ENCODE measurements at regions not wholly inside any gene's neighbourhood (a gene's known extent, or its start where the extent isn't known, plus 50 kb on each side); places are given as distances from the start of the nearest gene placed in this dataset.
"Not testable (repeated sequence)": the region's sequence is repeated elsewhere in the genome, so short reads cannot be mapped to it uniquely, and the experiment has no call there.

GRCh38 chr6:842141-842540 is 149.2 kb upstream of the EXOC2 start:
- Mint-ChIP-seq H3K4me3 (no peak overlapping the region), H3K27ac (no peak overlapping the region), H3K27me3 (peaks cover 4% of the 10 kb centered on the region), H3K4me1 (ENCODE audit: low read depth) (no peaks in the 10 kb centered on the region), H3K36me3 (no peaks in the 10 kb centered on the region), H3K9me3 (ENCODE audit: low read depth) (no peaks in the 10 kb centered on the region)

GRCh38 chr6:841569-841968 is 148.6 kb upstream of the EXOC2 start:
- Mint-ChIP-seq H3K27me3 (peaks cover 3% of the 10 kb centered on the region), H3K27ac (no peak overlapping the region), H3K36me3 (no peaks in the 10 kb centered on the region), H3K4me1 (ENCODE audit: low read depth) (no peaks in the 10 kb centered on the region), H3K9me3 (ENCODE audit: low read depth) (no peaks in the 10 kb centered on the region), H3K4me3 (no peak overlapping the region)

GRCh38 chr6:839201-839600 is 146.3 kb upstream of the EXOC2 start:
- Mint-ChIP-seq H3K27ac (no peak overlapping the region), H3K36me3 (no peaks in the 10 kb centered on the region), H3K4me3 (no peak overlapping the region), H3K4me1 (ENCODE audit: low read depth) (peaks cover 4% of the 10 kb centered on the region), H3K9me3 (ENCODE audit: low read depth) (no peaks in the 10 kb centered on the region), H3K27me3 (peaks cover 3% of the 10 kb centered on the region)

GRCh38 chr6:837380-837779 is 144.4 kb upstream of the EXOC2 start:
- H3K4me1 Mint-ChIP-seq (ENCODE audit: low read depth): peaks cover 4% of the 10 kb centered on the region
- H3K27ac Mint-ChIP-seq: no peak overlapping the region
- peaks cover 3% of the 10 kb centered on the region for H3K27me3 Mint-ChIP-seq
- no peak overlapping the region for H3K4me3 Mint-ChIP-seq
- no peaks in the 10 kb centered on the region for H3K36me3 Mint-ChIP-seq
- H3K9me3 Mint-ChIP-seq (ENCODE audit: low read depth): no peaks in the 10 kb centered on the region

GRCh38 chr6:836276-836853 is 143.4 kb upstream of the EXOC2 start:
- Mint-ChIP-seq H3K9me3 (ENCODE audit: low read depth) (no peaks in the 10 kb centered on the region), H3K27ac (no peak overlapping the region), H3K27me3 (peaks cover 1% of the 10 kb centered on the region), H3K4me3 (no peak overlapping the region), H3K4me1 (ENCODE audit: low read depth) (peaks cover 4% of the 10 kb centered on the region), H3K36me3 (no peaks in the 10 kb centered on the region)

GRCh38 chr6:835476-836160 is 142.7 kb upstream of the EXOC2 start:
- Mint-ChIP-seq H3K4me1 (ENCODE audit: low read depth) (peaks cover 4% of the 10 kb centered on the region), H3K4me3 (no peak overlapping the region), H3K27me3 (peaks cover 1% of the 10 kb centered on the region), H3K36me3 (no peaks in the 10 kb centered on the region), H3K9me3 (ENCODE audit: low read depth) (no peaks in the 10 kb centered on the region), H3K27ac (no peak overlapping the region)

- Mint-ChIP-seq H3K4me1 (ENCODE audit: low read depth) (peaks cover 4% of the 10 kb centered on the region), H3K27ac (no peak overlapping the region), H3K9me3 (ENCODE audit: low read depth) (no peaks in the 10 kb centered on the region), H3K36me3 (no peaks in the 10 kb centered on the region), H3K4me3 (no peak overlapping the region), H3K27me3 (peaks cover 1% of the 10 kb centered on the region)
Measured at GRCh38 chr6:834866-835265, 141.9 kb upstream of the EXOC2 start.

- no peak overlapping the region for H3K27ac Mint-ChIP-seq
- no peaks in the 10 kb centered on the region for H3K36me3 Mint-ChIP-seq
- peaks cover 1% of the 10 kb centered on the region for H3K27me3 Mint-ChIP-seq
- H3K4me3 Mint-ChIP-seq: no peak overlapping the region
- no peaks in the 10 kb centered on the region for H3K9me3 Mint-ChIP-seq (ENCODE audit: low read depth)
- H3K4me1 Mint-ChIP-seq (ENCODE audit: low read depth): peaks cover 4% of the 10 kb centered on the region
Measured at GRCh38 chr6:834190-834589, 141.3 kb upstream of the EXOC2 start.

- H3K9me3 Mint-ChIP-seq (ENCODE audit: low read depth); H3K36me3 Mint-ChIP-seq; H3K27me3 Mint-ChIP-seq; H3K27ac Mint-ChIP-seq; H3K4me3 Mint-ChIP-seq; H3K4me1 Mint-ChIP-seq (ENCODE audit: low read depth): not testable (repeated sequence)
Measured at GRCh38 chr6:832804-833203, 139.9 kb upstream of the EXOC2 start.

GRCh38 chr6:830667-831327 is 137.9 kb upstream of the EXOC2 start:
- Mint-ChIP-seq H3K4me1 (ENCODE audit: low read depth) (peaks cover 2% of the 10 kb centered on the region), H3K36me3 (peaks cover 2% of the 10 kb centered on the region), H3K4me3 (no peak overlapping the region), H3K27ac (no peak overlapping the region), H3K27me3 (peaks cover 11% of the 10 kb centered on the region), H3K9me3 (ENCODE audit: low read depth) (no peaks in the 10 kb centered on the region)

GRCh38 chr6:829656-830055 is 136.7 kb upstream of the EXOC2 start:
- Mint-ChIP-seq H3K4me3 (no peak overlapping the region), H3K27ac (no peak overlapping the region), H3K36me3 (peaks cover 2% of the 10 kb centered on the region), H3K9me3 (ENCODE audit: low read depth) (no peaks in the 10 kb centered on the region), H3K27me3 (peaks cover 12% of the 10 kb centered on the region), H3K4me1 (ENCODE audit: low read depth) (no peaks in the 10 kb centered on the region)

GRCh38 chr6:827431-827830 is 134.5 kb upstream of the EXOC2 start:
- H3K27me3 Mint-ChIP-seq: peaks cover 13% of the 10 kb centered on the region
- H3K4me1 Mint-ChIP-seq (ENCODE audit: low read depth): no peaks in the 10 kb centered on the region
- no peak overlapping the region for H3K27ac Mint-ChIP-seq
- H3K4me3 Mint-ChIP-seq: no peak overlapping the region
- H3K9me3 Mint-ChIP-seq (ENCODE audit: low read depth): no peaks in the 10 kb centered on the region
- peaks cover 2% of the 10 kb centered on the region for H3K36me3 Mint-ChIP-seq

GRCh38 chr6:819122-819521 is 126.2 kb upstream of the EXOC2 start:
- Mint-ChIP-seq H3K27me3 (peaks cover 8% of the 10 kb centered on the region), H3K4me3 (no peak overlapping the region), H3K36me3 (no peaks in the 10 kb centered on the region), H3K27ac (no peak overlapping the region), H3K4me1 (ENCODE audit: low read depth) (peaks cover 24% of the 10 kb centered on the region), H3K9me3 (ENCODE audit: low read depth) (no peaks in the 10 kb centered on the region)

- H3K4me1 Mint-ChIP-seq (ENCODE audit: low read depth): peaks cover 25% of the 10 kb centered on the region
- no peaks in the 10 kb centered on the region for H3K9me3 Mint-ChIP-seq (ENCODE audit: low read depth)
- H3K27ac Mint-ChIP-seq: peak overlapping the region; percentile 76
- no peaks in the 10 kb centered on the region for H3K36me3 Mint-ChIP-seq
- peak overlapping the region; percentile 5 for H3K4me3 Mint-ChIP-seq
- peaks cover 8% of the 10 kb centered on the region for H3K27me3 Mint-ChIP-seq
Measured at GRCh38 chr6:818196-818595, 125.3 kb upstream of the EXOC2 start.

GRCh38 chr6:816510-817084 is 123.7 kb upstream of the EXOC2 start:
- H3K4me1 Mint-ChIP-seq (ENCODE audit: low read depth): peaks cover 25% of the 10 kb centered on the region
- peaks cover 3% of the 10 kb centered on the region for H3K27me3 Mint-ChIP-seq
- H3K27ac Mint-ChIP-seq: peak overlapping the region; percentile 24
- no peaks in the 10 kb centered on the region for H3K36me3 Mint-ChIP-seq
- H3K4me3 Mint-ChIP-seq: no peak overlapping the region
- no peaks in the 10 kb centered on the region for H3K9me3 Mint-ChIP-seq (ENCODE audit: low read depth)
